ENCODE measurements at regions not wholly inside any gene's neighbourhood (a gene's known extent, or its start where the extent isn't known, plus 50 kb on each side); places are given as distances from the start of the nearest gene placed in this dataset.

- Mint-ChIP-seq H3K36me3 (ENCODE audit: low read depth) (no peaks in the 10 kb centered on the region), H3K27ac (no peak overlapping the region)
- CTCF ChIA-PET: no interaction called here
These were observed 1591.4 kb upstream of the PCDH7 start for GRCh38 chr4:29128810-29129209.

GRCh38 chr4:29131304-29131703, 1588.9 kb upstream of the PCDH7 start:
- no peaks in the 10 kb centered on the region for H3K4me1 Mint-ChIP-seq (ENCODE audit: low read depth)
- no peak overlapping the region for H3K4me3 Mint-ChIP-seq
- intact Hi-C loops (cut with micrococcal nuclease): no loop called here
- H3K27me3 Mint-ChIP-seq (ENCODE audit: low read depth): no peaks in the 10 kb centered on the region
- H3K9me3 Mint-ChIP-seq: peaks cover 8% of the 10 kb centered on the region
- H3K36me3 Mint-ChIP-seq (ENCODE audit: low read depth): no peaks in the 10 kb centered on the region
- H3K27ac Mint-ChIP-seq: no peak overlapping the region
- DNase-seq: no peak
- CTCF ChIA-PET: no interaction called here

More at GRCh38 chr4:29128810-29129209, 1591.4 kb upstream of the PCDH7 start:
- no peaks in the 10 kb centered on the region for H3K4me1 Mint-ChIP-seq (ENCODE audit: low read depth)
- H3K4me3 Mint-ChIP-seq: no peak overlapping the region
- H3K9me3 Mint-ChIP-seq: peaks cover 6% of the 10 kb centered on the region
- DNase-seq: no peak
- no peaks in the 10 kb centered on the region for H3K27me3 Mint-ChIP-seq (ENCODE audit: low read depth)
- intact Hi-C loops (cut with micrococcal nuclease): no loop called here

- intact Hi-C loops (cut with micrococcal nuclease): no loop called here
- Mint-ChIP-seq H3K27ac (no peak overlapping the region), H3K27me3 (ENCODE audit: low read depth) (no peaks in the 10 kb centered on the region), H3K4me3 (no peak overlapping the region), H3K4me1 (ENCODE audit: low read depth) (no peaks in the 10 kb centered on the region), H3K36me3 (ENCODE audit: low read depth) (no peaks in the 10 kb centered on the region), H3K9me3 (peaks cover 5% of the 10 kb centered on the region)
- CTCF ChIA-PET: no interaction called here
- no peak for DNase-seq
These were observed 1577.5 kb upstream of the PCDH7 start for GRCh38 chr4:29142708-29143107.

- Mint-ChIP-seq H3K4me3 (no peak overlapping the region), H3K4me1 (ENCODE audit: low read depth) (no peaks in the 10 kb centered on the region), H3K9me3 (peaks cover 6% of the 10 kb centered on the region), H3K36me3 (ENCODE audit: low read depth) (no peaks in the 10 kb centered on the region), H3K27ac (no peak overlapping the region), H3K27me3 (ENCODE audit: low read depth) (no peaks in the 10 kb centered on the region)
- no peak for DNase-seq
- intact Hi-C loops (cut with micrococcal nuclease): no loop called here
- CTCF ChIA-PET: no interaction called here
These were observed 1568.6 kb upstream of the PCDH7 start for GRCh38 chr4:29151584-29151983.

GRCh38 chr4:29153642-29154041, 1566.5 kb upstream of the PCDH7 start:
- H3K9me3 Mint-ChIP-seq: peaks cover 8% of the 10 kb centered on the region
- H3K4me1 Mint-ChIP-seq (ENCODE audit: low read depth): no peaks in the 10 kb centered on the region
- CTCF ChIA-PET: no interaction called here
- H3K27me3 Mint-ChIP-seq (ENCODE audit: low read depth): no peaks in the 10 kb centered on the region
- no peak for DNase-seq
- no peak overlapping the region for H3K4me3 Mint-ChIP-seq
- intact Hi-C loops (cut with micrococcal nuclease): no loop called here
- no peaks in the 10 kb centered on the region for H3K36me3 Mint-ChIP-seq (ENCODE audit: low read depth)
- no peak overlapping the region for H3K27ac Mint-ChIP-seq

GRCh38 chr4:29175291-29175690, 1544.9 kb upstream of the PCDH7 start:
- intact Hi-C loops (cut with micrococcal nuclease): no loop called here
- Mint-ChIP-seq H3K36me3 (ENCODE audit: low read depth) (no peaks in the 10 kb centered on the region), H3K9me3 (peaks cover 11% of the 10 kb centered on the region)

GRCh38 chr4:29199025-29199424, 1521.1 kb upstream of the PCDH7 start:
- no peak overlapping the region for H3K27ac Mint-ChIP-seq

More at GRCh38 chr4:29175291-29175690, 1544.9 kb upstream of the PCDH7 start:
- Mint-ChIP-seq H3K4me1 (ENCODE audit: low read depth) (no peaks in the 10 kb centered on the region), H3K4me3 (no peak overlapping the region), H3K27me3 (ENCODE audit: low read depth) (no peaks in the 10 kb centered on the region), H3K27ac (no peak overlapping the region)
- CTCF ChIA-PET: no interaction called here
- no peak for DNase-seq

GRCh38 chr4:29199485-29199884, 1520.7 kb upstream of the PCDH7 start:
- peaks cover 3% of the 10 kb centered on the region for H3K9me3 Mint-ChIP-seq
- no peaks in the 10 kb centered on the region for H3K4me1 Mint-ChIP-seq (ENCODE audit: low read depth)
- no peaks in the 10 kb centered on the region for H3K27me3 Mint-ChIP-seq (ENCODE audit: low read depth)
- no peaks in the 10 kb centered on the region for H3K36me3 Mint-ChIP-seq (ENCODE audit: low read depth)
- no peak overlapping the region for H3K4me3 Mint-ChIP-seq
- CTCF ChIA-PET: no interaction called here
- intact Hi-C loops (cut with micrococcal nuclease): no loop called here
- no peak overlapping the region for H3K27ac Mint-ChIP-seq
- DNase-seq: no peak

More at GRCh38 chr4:29199025-29199424, 1521.1 kb upstream of the PCDH7 start:
- no peaks in the 10 kb centered on the region for H3K4me1 Mint-ChIP-seq (ENCODE audit: low read depth)
- no peak for DNase-seq
- H3K9me3 Mint-ChIP-seq: peaks cover 5% of the 10 kb centered on the region
- no peaks in the 10 kb centered on the region for H3K36me3 Mint-ChIP-seq (ENCODE audit: low read depth)
- intact Hi-C loops (cut with micrococcal nuclease): no loop called here
- H3K4me3 Mint-ChIP-seq: no peak overlapping the region
- CTCF ChIA-PET: no interaction called here
- no peaks in the 10 kb centered on the region for H3K27me3 Mint-ChIP-seq (ENCODE audit: low read depth)

- no peaks in the 10 kb centered on the region for H3K27me3 Mint-ChIP-seq (ENCODE audit: low read depth)
- DNase-seq: no peak
- no peak overlapping the region for H3K27ac Mint-ChIP-seq
- CTCF ChIA-PET: no interaction called here
- intact Hi-C loops (cut with micrococcal nuclease): no loop called here
- peaks cover 5% of the 10 kb centered on the region for H3K9me3 Mint-ChIP-seq
- H3K4me3 Mint-ChIP-seq: no peak overlapping the region
- H3K4me1 Mint-ChIP-seq (ENCODE audit: low read depth): no peaks in the 10 kb centered on the region
- H3K36me3 Mint-ChIP-seq (ENCODE audit: low read depth): no peaks in the 10 kb centered on the region
These were observed 1507.1 kb upstream of the PCDH7 start for GRCh38 chr4:29213020-29213419.

- no peak overlapping the region for H3K4me3 Mint-ChIP-seq
- intact Hi-C loops (cut with micrococcal nuclease): no loop called here
- peaks cover 2% of the 10 kb centered on the region for H3K9me3 Mint-ChIP-seq
- H3K27me3 Mint-ChIP-seq (ENCODE audit: low read depth): no peaks in the 10 kb centered on the region
- no peaks in the 10 kb centered on the region for H3K4me1 Mint-ChIP-seq (ENCODE audit: low read depth)
- CTCF ChIA-PET: no interaction called here
- no peak for DNase-seq
- H3K36me3 Mint-ChIP-seq (ENCODE audit: low read depth): no peaks in the 10 kb centered on the region
- no peak overlapping the region for H3K27ac Mint-ChIP-seq
These were observed 1499.4 kb upstream of the PCDH7 start for GRCh38 chr4:29220761-29221160.

GRCh38 chr4:29224911-29225310, 1495.3 kb upstream of the PCDH7 start:
- CTCF ChIA-PET: no interaction called here
- no peak overlapping the region for H3K27ac Mint-ChIP-seq
- H3K9me3 Mint-ChIP-seq: peaks cover 9% of the 10 kb centered on the region
- H3K4me1 Mint-ChIP-seq (ENCODE audit: low read depth): no peaks in the 10 kb centered on the region
- H3K4me3 Mint-ChIP-seq: no peak overlapping the region
- peaks cover 1% of the 10 kb centered on the region for H3K36me3 Mint-ChIP-seq (ENCODE audit: low read depth)
- no peak for DNase-seq
- no peaks in the 10 kb centered on the region for H3K27me3 Mint-ChIP-seq (ENCODE audit: low read depth)
- intact Hi-C loops (cut with micrococcal nuclease): no loop called here

- CTCF ChIA-PET: no interaction called here
- no peak for DNase-seq
- Mint-ChIP-seq H3K27ac (no peak overlapping the region), H3K9me3 (peaks cover 16% of the 10 kb centered on the region), H3K36me3 (ENCODE audit: low read depth) (no peaks in the 10 kb centered on the region), H3K4me1 (ENCODE audit: low read depth) (no peaks in the 10 kb centered on the region), H3K27me3 (ENCODE audit: low read depth) (no peaks in the 10 kb centered on the region), H3K4me3 (no peak overlapping the region)
- intact Hi-C loops (cut with micrococcal nuclease): no loop called here
These were observed 1479.5 kb upstream of the PCDH7 start for GRCh38 chr4:29240641-29241040.

GRCh38 chr4:29243054-29243453, 1477.1 kb upstream of the PCDH7 start:
- Mint-ChIP-seq H3K4me1 (ENCODE audit: low read depth) (no peaks in the 10 kb centered on the region), H3K36me3 (ENCODE audit: low read depth) (no peaks in the 10 kb centered on the region), H3K27me3 (ENCODE audit: low read depth) (no peaks in the 10 kb centered on the region), H3K9me3 (peaks cover 8% of the 10 kb centered on the region), H3K27ac (no peak overlapping the region), H3K4me3 (no peak overlapping the region)
- CTCF ChIA-PET: no interaction called here
- no peak for DNase-seq
- intact Hi-C loops (cut with micrococcal nuclease): no loop called here

GRCh38 chr4:29243851-29244250, 1476.3 kb upstream of the PCDH7 start:
- Mint-ChIP-seq H3K9me3 (peaks cover 8% of the 10 kb centered on the region), H3K27ac (no peak overlapping the region), H3K4me3 (no peak overlapping the region), H3K36me3 (ENCODE audit: low read depth) (no peaks in the 10 kb centered on the region), H3K27me3 (ENCODE audit: low read depth) (no peaks in the 10 kb centered on the region), H3K4me1 (ENCODE audit: low read depth) (no peaks in the 10 kb centered on the region)
- intact Hi-C loops (cut with micrococcal nuclease): no loop called here
- DNase-seq: no peak
- CTCF ChIA-PET: no interaction called here
